HG03520 (cell line): ENCODE measurements at regions not wholly inside any gene's neighbourhood (a gene's known extent, or its start where the extent isn't known, plus 50 kb on each side); places are given as distances from the start of the nearest gene placed in this dataset.

Experiments
- ATAC-seq: cut with Tn5 transposase; IDR thresholded peaks from one replicate; pipeline ENCODE4 v1.9.1; 2021; ENCODE audit warnings: mild to moderate bottlenecking, moderate library complexity; ENCODE audit not compliant: unreplicated experiment

GRCh38 chr4:123788577-123788976 is 392.0 kb downstream of the SPRY1 start:
- no peak for ATAC-seq

- no peak for ATAC-seq
Observed at GRCh38 chr4:123790681-123791080, 394.1 kb downstream of the SPRY1 start.

GRCh38 chr4:123802082-123802645 is 405.6 kb downstream of the SPRY1 start:
- ATAC-seq, result no peak

DNA sequence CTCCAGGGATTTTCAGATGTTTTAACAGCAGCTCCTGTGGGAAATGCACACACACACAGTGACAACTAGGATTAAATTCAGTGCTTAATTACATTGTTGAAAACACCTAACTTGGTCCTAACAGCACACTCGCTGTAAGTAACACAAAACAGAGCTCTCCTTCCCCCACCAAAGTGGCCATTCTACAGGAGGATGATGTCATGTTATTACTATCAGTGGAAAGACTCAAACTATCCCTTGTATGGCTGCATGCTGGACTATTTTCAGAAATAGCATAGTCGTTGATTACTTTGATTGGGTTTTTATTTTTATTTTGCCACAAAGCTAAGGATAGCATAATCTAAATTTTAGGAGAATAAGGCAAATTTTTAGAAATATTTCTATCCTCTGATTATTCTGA is 406.3 kb downstream of the SPRY1 start:
- ATAC-seq, result no peak

- ATAC-seq, result no peak
Observed at GRCh38 chr4:123804196-123804721, 407.7 kb downstream of the SPRY1 start.

- ATAC-seq, result no peak
Observed at GRCh38 chr4:123806056-123806455, 409.5 kb downstream of the SPRY1 start.

GRCh38 chr4:123807187-123807586 is 410.6 kb downstream of the SPRY1 start:
- no peak for ATAC-seq

DNA sequence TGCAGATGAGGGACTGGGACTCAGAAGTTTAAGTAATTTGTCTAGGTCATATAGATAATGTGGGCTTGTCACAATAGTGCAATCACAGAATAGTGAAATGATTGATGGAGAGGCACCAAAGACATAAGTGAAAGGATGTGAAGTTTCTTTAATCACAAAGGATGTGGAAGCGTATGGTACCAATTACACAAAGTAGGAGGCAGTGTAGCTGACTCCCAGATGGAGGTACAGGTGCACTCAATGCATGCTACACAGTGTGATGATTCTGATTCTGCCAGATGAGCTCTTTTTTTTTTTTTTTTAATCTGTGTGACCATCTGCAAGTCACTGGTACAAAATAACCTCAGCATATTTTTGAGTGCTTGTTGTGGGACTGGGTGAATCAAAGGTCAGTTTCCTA is 411.3 kb downstream of the SPRY1 start:
- ATAC-seq, result no peak

GRCh38 chr4:123809864-123810263 is 413.3 kb downstream of the SPRY1 start:
- ATAC-seq, result no peak

DNA sequence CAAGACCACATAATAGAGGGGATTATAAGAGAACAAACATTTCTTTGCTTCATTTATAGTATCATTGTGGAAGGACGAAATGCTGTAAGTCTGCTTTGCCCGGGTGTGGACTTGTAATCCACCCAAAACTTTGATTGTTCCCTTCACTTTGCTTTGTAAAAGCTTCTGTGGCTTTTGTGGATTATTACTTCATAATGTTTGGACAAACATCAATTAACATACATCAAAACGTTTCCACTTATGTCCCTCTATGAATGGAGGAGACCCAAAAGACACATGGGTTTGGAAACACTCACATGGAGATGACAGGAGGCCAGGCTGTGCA is 415.4 kb downstream of the SPRY1 start:
- no peak for ATAC-seq

- no peak for ATAC-seq
Observed at GRCh38 chr4:123813901-123814300, 417.3 kb downstream of the SPRY1 start.

GRCh38 chr4:123816462-123816861 is 419.9 kb downstream of the SPRY1 start:
- no peak for ATAC-seq

GRCh38 chr4:123817025-123817688 is 420.6 kb downstream of the SPRY1 start:
- ATAC-seq, result no peak

GRCh38 chr4:123819362-123820035 is 422.9 kb downstream of the SPRY1 start:
- no peak for ATAC-seq

- no peak for ATAC-seq
Observed at GRCh38 chr4:123821861-123822260, 425.3 kb downstream of the SPRY1 start.

GRCh38 chr4:123822353-123822752 is 425.8 kb downstream of the SPRY1 start:
- no peak for ATAC-seq

DNA sequence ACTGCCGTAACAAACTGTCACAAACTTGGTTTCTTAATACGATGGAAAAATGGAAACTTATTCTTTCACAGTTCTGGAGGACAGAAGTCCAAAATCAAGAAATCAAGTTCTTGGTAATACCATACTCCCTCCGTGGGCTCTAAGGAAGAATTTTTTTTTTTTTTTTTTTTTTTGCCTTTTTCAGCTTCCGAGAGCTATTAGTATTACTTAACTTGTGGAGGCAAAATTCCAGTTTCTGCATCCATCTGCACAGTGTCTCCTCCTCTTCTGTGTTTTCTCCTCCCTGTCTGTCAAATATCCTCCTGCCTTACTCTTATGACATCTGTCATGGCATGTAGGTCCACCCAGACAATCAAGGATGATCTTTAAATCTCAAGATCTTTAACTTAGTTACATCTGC is 426.6 kb downstream of the SPRY1 start:
- no peak for ATAC-seq

DNA sequence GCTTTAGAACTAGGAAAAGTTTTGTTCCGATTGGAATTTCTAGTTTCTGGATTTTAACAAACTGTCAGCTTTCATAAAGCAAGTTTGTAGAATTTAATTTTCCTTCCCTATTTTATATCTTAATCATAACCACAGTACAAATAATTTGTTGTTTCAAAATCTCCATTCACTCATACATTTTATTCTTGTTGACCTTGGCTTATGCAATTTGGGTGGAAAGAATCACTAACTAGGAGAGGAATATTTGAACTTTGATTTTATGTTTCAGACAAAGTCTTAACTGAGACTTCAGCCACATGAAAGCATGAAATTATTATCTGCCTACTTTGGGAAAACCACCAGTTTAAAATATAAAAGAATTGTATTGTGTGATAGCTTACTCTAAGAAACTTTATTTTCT is 427.9 kb downstream of the SPRY1 start:
- no peak for ATAC-seq

- no peak for ATAC-seq
Observed at GRCh38 chr4:123825596-123826291, 429.1 kb downstream of the SPRY1 start.

DNA sequence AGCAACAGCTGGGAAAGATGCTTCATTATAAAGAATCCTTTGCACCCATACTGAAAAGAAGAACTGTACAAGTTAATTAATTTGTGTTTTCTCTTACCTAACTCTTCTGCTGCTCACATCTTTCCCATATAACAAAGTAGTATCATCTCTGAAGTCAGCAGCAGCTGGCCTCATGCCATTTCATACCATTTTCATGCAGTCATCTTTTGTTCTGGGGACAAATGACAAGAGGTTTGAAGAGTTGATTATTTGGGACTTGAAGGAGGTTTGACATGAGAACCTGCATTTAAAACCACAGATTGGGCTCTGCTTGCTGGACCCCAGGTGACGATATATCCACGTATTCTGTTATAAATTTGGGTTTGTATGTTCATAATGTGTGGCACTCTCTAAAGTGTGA is 430.3 kb downstream of the SPRY1 start:
- no peak for ATAC-seq

GRCh38 chr4:123827511-123827910 is 430.9 kb downstream of the SPRY1 start:
- no peak for ATAC-seq

GRCh38 chr4:123830930-123831329 is 434.3 kb downstream of the SPRY1 start:
- no peak for ATAC-seq
